Activated T-helper 17 cell treated with anti-CD3 and anti-CD28 coated beads, Interleukin-2, amount 50 U/mL, for 72 hours (primary cell): ENCODE measurements at regions not wholly inside any gene's neighbourhood (a gene's known extent, or its start where the extent isn't known, plus 50 kb on each side); places are given as distances from the start of the nearest gene placed in this dataset.
"Not testable (repeated sequence)": the region's sequence is repeated elsewhere in the genome, so short reads cannot be mapped to it uniquely, and the experiment has no call there.

ENCODE experiments used
- ATAC-seq: fragments of 150-1000 bp; cut with Tn5 transposase; replicated peaks from 2 replicates; pipeline ENCODE4 v1.10.0; 2021; ENCODE audit warnings: mild to moderate bottlenecking, moderate library complexity
- H3K27ac Mint-ChIP-seq: one replicate; pipeline ENCODE4 v1.8.0; 2022; ENCODE audit warnings: mixed read lengths
- H3K27me3 Mint-ChIP-seq: one replicate; pipeline ENCODE4 v1.8.0; 2022; ENCODE audit warnings: mixed read lengths
- H3K36me3 Mint-ChIP-seq: one replicate; pipeline ENCODE4 v1.8.0; 2022; ENCODE audit warnings: low read depth, mild to moderate bottlenecking, mixed read lengths
- H3K4me1 Mint-ChIP-seq: one replicate; pipeline ENCODE4 v1.8.0; 2022; ENCODE audit warnings: mixed read lengths
- H3K4me3 Mint-ChIP-seq: one replicate; pipeline ENCODE4 v1.8.0; 2022; ENCODE audit warnings: mild to moderate bottlenecking, mixed read lengths
- H3K9me3 Mint-ChIP-seq: one replicate; pipeline ENCODE4 v1.8.0; 2022; ENCODE audit warnings: mixed read lengths

- no peak overlapping the region for H3K4me3 Mint-ChIP-seq
- ATAC-seq: no peak
- no peak overlapping the region for H3K27ac Mint-ChIP-seq
- no peaks in the 10 kb centered on the region for H3K36me3 Mint-ChIP-seq
- H3K9me3 Mint-ChIP-seq: peaks cover 5% of the 10 kb centered on the region
- H3K27me3 Mint-ChIP-seq: no peaks in the 10 kb centered on the region
- no peaks in the 10 kb centered on the region for H3K4me1 Mint-ChIP-seq
Measured at GRCh38 chr5:166898166-166898565, 1393.3 kb upstream of the WWC1 start.

DNA sequence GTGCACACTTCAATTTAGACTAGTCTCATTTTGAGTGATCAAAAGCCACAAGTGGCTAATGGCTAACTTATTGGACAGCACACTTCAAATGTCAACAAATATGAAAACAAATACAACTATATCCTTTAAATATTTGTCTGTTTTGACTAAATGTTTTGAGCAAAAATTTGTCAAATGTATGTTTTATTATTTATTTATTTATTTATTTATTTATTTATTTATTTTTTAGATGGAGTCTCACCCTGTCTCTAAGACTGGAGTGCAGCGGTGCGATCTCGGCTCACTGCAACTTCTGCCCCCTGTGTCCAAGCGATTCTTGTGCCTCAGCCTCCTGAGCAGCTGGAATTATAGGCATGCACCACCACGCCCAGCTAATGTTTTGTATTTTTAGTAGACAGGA, 1392.1 kb upstream of the WWC1 start:
- Mint-ChIP-seq H3K36me3 (no peaks in the 10 kb centered on the region), H3K9me3 (peaks cover 7% of the 10 kb centered on the region), H3K4me3 (no peak overlapping the region), H3K27me3 (no peaks in the 10 kb centered on the region), H3K4me1 (no peaks in the 10 kb centered on the region), H3K27ac (no peak overlapping the region)
- ATAC-seq: no peak

- Mint-ChIP-seq H3K36me3 (no peaks in the 10 kb centered on the region), H3K27me3 (no peaks in the 10 kb centered on the region), H3K9me3 (peaks cover 6% of the 10 kb centered on the region), H3K4me1 (no peaks in the 10 kb centered on the region), H3K27ac (no peak overlapping the region), H3K4me3 (no peak overlapping the region)
- no peak for ATAC-seq
Measured at GRCh38 chr5:166904571-166904970, 1386.9 kb upstream of the WWC1 start.

GRCh38 chr5:166906991-166907713, 1384.3 kb upstream of the WWC1 start:
- ATAC-seq: no peak
- H3K9me3 Mint-ChIP-seq: peaks cover 7% of the 10 kb centered on the region
- no peaks in the 10 kb centered on the region for H3K27me3 Mint-ChIP-seq
- H3K36me3 Mint-ChIP-seq: no peaks in the 10 kb centered on the region
- H3K4me1 Mint-ChIP-seq: no peaks in the 10 kb centered on the region
- no peak overlapping the region for H3K27ac Mint-ChIP-seq
- H3K4me3 Mint-ChIP-seq: no peak overlapping the region

GRCh38 chr5:166909040-166909439, 1382.4 kb upstream of the WWC1 start:
- no peaks in the 10 kb centered on the region for H3K27me3 Mint-ChIP-seq
- no peaks in the 10 kb centered on the region for H3K4me1 Mint-ChIP-seq
- no peak overlapping the region for H3K27ac Mint-ChIP-seq
- H3K9me3 Mint-ChIP-seq: peaks cover 7% of the 10 kb centered on the region
- H3K4me3 Mint-ChIP-seq: no peak overlapping the region
- ATAC-seq: no peak
- no peaks in the 10 kb centered on the region for H3K36me3 Mint-ChIP-seq

DNA sequence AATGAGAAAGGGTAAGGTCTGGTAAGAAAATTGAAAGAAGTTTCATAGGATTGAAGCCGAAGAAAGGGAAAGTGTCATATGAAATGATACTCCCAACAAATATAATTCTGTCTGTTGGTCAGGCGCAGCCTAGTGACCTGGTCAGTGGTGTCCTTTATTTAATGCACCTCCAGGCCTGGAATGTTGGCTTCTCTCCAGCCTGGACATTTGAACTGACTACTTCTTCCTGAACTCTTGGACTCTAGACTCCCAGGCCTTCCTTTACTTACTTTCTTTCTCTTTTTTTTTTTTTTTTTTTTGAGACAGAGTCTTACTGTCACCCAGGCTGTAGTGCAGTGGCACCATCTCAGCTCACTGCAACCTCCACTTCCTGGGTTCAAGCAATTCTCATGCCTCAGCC, 1381.5 kb upstream of the WWC1 start:
- ATAC-seq: no peak
- H3K36me3 Mint-ChIP-seq: no peaks in the 10 kb centered on the region
- H3K27me3 Mint-ChIP-seq: no peaks in the 10 kb centered on the region
- H3K9me3 Mint-ChIP-seq: peaks cover 3% of the 10 kb centered on the region
- no peaks in the 10 kb centered on the region for H3K4me1 Mint-ChIP-seq
- no peak overlapping the region for H3K4me3 Mint-ChIP-seq
- H3K27ac Mint-ChIP-seq: no peak overlapping the region

DNA sequence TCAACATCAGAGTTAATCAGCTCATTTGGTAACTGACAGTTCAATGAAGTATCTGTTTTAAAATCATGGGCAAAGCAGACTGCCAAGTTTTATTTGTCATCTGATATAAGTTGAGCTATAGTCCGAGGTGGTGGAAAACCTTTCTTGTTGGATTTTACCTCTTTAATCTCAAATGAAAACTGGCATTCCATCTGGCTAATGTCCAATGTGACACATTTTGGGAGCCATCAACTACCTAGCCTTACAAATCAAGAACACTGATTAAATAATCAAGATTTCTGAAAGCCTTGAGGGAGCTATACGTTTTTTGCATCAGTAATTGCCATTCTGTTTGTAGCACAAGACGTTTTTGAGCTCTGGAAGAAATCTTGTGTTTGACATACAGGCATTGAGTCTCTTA, 1380.5 kb upstream of the WWC1 start:
- ATAC-seq: no peak
- Mint-ChIP-seq H3K27ac (no peak overlapping the region), H3K27me3 (no peaks in the 10 kb centered on the region), H3K9me3 (peaks cover 3% of the 10 kb centered on the region), H3K36me3 (no peaks in the 10 kb centered on the region), H3K4me1 (no peaks in the 10 kb centered on the region), H3K4me3 (no peak overlapping the region)

DNA sequence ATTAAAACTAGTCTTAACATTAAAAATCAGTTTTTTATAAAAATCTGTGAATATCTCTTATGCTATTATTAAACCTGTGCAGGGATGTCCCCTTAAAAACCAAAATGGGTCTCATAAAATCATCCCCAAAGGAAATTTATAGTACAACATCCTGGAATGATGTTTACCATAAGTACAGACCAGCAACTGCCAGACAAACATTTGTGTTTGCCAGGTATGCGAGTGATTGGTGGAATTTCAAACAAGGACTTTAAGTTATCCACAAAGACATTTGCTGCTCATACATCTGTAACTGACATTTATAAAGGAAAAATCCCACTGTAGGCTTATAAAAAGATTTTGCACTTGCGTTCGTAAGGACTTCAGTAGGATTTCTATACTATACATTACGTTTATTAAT, 1375.4 kb upstream of the WWC1 start:
- no peak overlapping the region for H3K4me3 Mint-ChIP-seq
- no peaks in the 10 kb centered on the region for H3K27me3 Mint-ChIP-seq
- H3K4me1 Mint-ChIP-seq: no peaks in the 10 kb centered on the region
- no peak for ATAC-seq
- H3K36me3 Mint-ChIP-seq: no peaks in the 10 kb centered on the region
- H3K9me3 Mint-ChIP-seq: peaks cover 13% of the 10 kb centered on the region
- no peak overlapping the region for H3K27ac Mint-ChIP-seq

DNA sequence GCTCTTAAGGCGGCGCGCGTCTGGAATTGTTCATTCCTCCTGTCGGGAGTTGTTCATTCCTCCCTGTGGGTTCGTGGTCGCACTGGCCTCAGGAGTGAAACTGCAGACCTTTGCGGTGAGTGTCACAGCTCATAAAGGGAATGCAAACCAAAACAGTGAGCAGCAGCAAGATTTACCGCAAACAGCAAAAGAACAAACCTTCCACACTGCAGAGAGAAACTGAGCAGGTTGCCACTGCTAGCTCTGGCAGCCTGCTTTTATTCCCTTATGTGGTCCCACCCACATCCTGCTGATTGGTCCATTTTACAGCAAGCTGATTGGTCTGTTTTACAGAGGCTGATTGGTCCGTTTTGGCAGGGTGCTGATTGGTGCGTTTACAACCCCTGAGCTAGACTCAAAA, 1365.3 kb upstream of the WWC1 start:
- Mint-ChIP-seq H3K4me3 (no peak overlapping the region), H3K36me3 (no peaks in the 10 kb centered on the region), H3K27ac (no peak overlapping the region), H3K4me1 (no peaks in the 10 kb centered on the region), H3K9me3 (peaks cover 21% of the 10 kb centered on the region), H3K27me3 (no peaks in the 10 kb centered on the region)
- no peak for ATAC-seq

DNA sequence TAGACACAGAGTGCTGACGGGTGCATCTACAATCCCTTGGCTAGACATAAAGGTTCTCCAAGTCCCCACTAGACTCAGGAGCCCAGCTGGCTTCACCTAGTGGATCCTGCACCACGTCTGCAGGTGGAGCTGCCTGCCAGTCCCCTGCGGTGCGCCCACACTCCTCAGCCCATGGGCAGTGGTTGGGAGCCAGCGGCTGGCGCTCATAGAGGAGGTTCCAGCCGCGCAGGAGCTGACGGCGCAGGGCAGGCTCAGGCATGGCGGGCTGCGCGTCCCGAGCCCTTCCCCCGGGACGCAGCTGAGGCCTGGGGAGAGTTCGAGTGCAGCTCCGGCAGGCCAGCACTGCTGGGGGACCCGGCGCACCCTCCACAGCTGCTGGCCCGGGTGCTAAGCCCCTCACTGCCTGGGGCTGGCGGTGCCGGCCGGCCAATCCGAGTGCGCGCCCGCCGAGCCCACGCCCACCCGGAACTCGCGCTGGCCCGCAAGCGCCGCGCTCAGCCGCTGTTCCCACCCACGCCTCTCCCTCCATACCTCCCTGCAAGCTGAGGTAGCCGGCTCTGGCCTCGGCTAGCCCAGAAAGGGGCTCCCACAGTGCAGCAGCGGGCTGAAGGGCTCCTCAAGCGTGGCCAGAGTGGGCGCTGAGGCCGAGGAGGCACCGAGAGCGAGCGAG, 1364.5 kb upstream of the WWC1 start:
- peaks cover 21% of the 10 kb centered on the region for H3K9me3 Mint-ChIP-seq
- ATAC-seq, H3K4me1 Mint-ChIP-seq, H3K27me3 Mint-ChIP-seq, H3K36me3 Mint-ChIP-seq, H3K27ac Mint-ChIP-seq, H3K4me3 Mint-ChIP-seq: not testable (repeated sequence)

DNA sequence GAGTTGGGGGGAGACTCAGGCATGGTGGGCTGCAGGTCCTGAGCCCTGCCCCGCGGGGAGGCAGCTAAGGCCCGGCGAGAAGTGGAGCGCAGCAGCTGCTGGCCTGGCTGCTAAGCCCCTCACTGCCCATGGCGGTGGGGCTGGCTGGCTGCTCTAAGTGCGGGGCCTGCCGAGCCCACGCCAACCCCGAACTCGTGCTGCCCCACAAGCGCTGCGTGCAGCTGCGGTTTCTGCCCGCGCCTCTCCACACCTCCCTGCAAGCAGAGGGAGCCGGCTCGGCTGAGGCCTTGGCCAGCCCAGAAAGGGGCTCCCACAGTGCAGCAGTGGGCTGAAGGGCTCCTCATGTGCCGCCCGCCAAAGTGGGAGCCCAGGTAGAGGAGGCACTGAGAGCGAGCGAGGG, 1355.1 kb upstream of the WWC1 start:
- H3K36me3 Mint-ChIP-seq: no peaks in the 10 kb centered on the region
- H3K27ac Mint-ChIP-seq: no peak overlapping the region
- H3K27me3 Mint-ChIP-seq: no peaks in the 10 kb centered on the region
- no peak overlapping the region for H3K4me3 Mint-ChIP-seq
- no peaks in the 10 kb centered on the region for H3K4me1 Mint-ChIP-seq
- peaks cover 4% of the 10 kb centered on the region for H3K9me3 Mint-ChIP-seq
- no peak for ATAC-seq

- peaks cover 7% of the 10 kb centered on the region for H3K9me3 Mint-ChIP-seq
- no peak for ATAC-seq
- H3K4me3 Mint-ChIP-seq: no peak overlapping the region
- no peaks in the 10 kb centered on the region for H3K36me3 Mint-ChIP-seq
- no peaks in the 10 kb centered on the region for H3K4me1 Mint-ChIP-seq
- no peaks in the 10 kb centered on the region for H3K27me3 Mint-ChIP-seq
- no peak overlapping the region for H3K27ac Mint-ChIP-seq
Measured at GRCh38 chr5:166938071-166938470, 1353.4 kb upstream of the WWC1 start.

- Mint-ChIP-seq H3K9me3 (peaks cover 10% of the 10 kb centered on the region), H3K4me1 (no peaks in the 10 kb centered on the region), H3K36me3 (no peaks in the 10 kb centered on the region), H3K27me3 (no peaks in the 10 kb centered on the region), H3K27ac (no peak overlapping the region), H3K4me3 (no peak overlapping the region)
- no peak for ATAC-seq
Measured at GRCh38 chr5:166942948-166943347, 1348.5 kb upstream of the WWC1 start.

DNA sequence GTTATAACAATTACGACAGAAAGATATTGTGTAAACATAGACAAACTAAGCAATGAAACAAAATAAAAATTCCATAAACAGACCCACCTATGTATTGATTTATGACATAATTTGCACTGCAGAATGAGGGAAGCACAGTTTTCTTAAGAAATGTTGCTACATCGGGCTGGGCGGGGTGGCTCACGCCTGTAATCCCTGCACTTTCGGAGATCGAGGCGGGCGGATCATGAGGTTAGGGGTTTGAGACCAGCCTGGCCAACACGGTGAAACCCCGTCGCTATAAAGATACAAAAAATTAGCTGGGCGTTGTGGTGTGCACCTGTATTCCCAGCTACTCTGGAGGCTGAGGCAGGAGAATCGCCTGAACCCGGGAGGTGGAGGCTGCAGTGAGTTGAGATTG, 1344.4 kb upstream of the WWC1 start:
- Mint-ChIP-seq H3K4me3 (no peak overlapping the region), H3K9me3 (peaks cover 11% of the 10 kb centered on the region), H3K4me1 (no peaks in the 10 kb centered on the region), H3K27ac (no peak overlapping the region), H3K36me3 (no peaks in the 10 kb centered on the region), H3K27me3 (no peaks in the 10 kb centered on the region)
- no peak for ATAC-seq

- Mint-ChIP-seq H3K36me3 (no peaks in the 10 kb centered on the region), H3K27me3 (no peaks in the 10 kb centered on the region), H3K9me3 (peaks cover 4% of the 10 kb centered on the region), H3K27ac (no peak overlapping the region), H3K4me1 (no peaks in the 10 kb centered on the region), H3K4me3 (no peak overlapping the region)
- no peak for ATAC-seq
Measured at GRCh38 chr5:166948679-166949078, 1342.8 kb upstream of the WWC1 start.
